ENCODE measurements at regions not wholly inside any gene's neighbourhood (a gene's known extent, or its start where the extent isn't known, plus 50 kb on each side); places are given as distances from the start of the nearest gene placed in this dataset.
"Not testable (repeated sequence)": the region's sequence is repeated elsewhere in the genome, so short reads cannot be mapped to it uniquely, and the experiment has no call there.

- no peak for DNase-seq (ENCODE audit: low spot score)
Observed at GRCh38 chr6:133108419-133108818, 132.7 kb upstream of the EYA4 start.

- no peak for DNase-seq (ENCODE audit: low spot score)
Observed at GRCh38 chr6:133114973-133115372, 126.2 kb upstream of the EYA4 start.

- DNase-seq (ENCODE audit: low spot score), result no peak
Observed at GRCh38 chr6:133115946-133116345, 125.2 kb upstream of the EYA4 start.

- DNase-seq (ENCODE audit: low spot score), result no peak
Observed at GRCh38 chr6:133128191-133128590, 113.0 kb upstream of the EYA4 start.

- DNase-seq (ENCODE audit: low spot score), result no peak
Observed at GRCh38 chr6:133129556-133129955, 111.6 kb upstream of the EYA4 start.

GRCh38 chr6:133130863-133131262 is 110.3 kb upstream of the EYA4 start:
- no peak for DNase-seq (ENCODE audit: low spot score)

- DNase-seq (ENCODE audit: low spot score), result no peak
Observed at GRCh38 chr6:133131621-133132465, 109.3 kb upstream of the EYA4 start.

GRCh38 chr6:133132466-133132971 is 108.6 kb upstream of the EYA4 start:
- no peak for DNase-seq (ENCODE audit: low spot score)

- DNase-seq (ENCODE audit: low spot score), result no peak
Observed at GRCh38 chr6:133136177-133136880, 104.8 kb upstream of the EYA4 start.

GRCh38 chr6:133147470-133148184 is 93.5 kb upstream of the EYA4 start:
- not testable (repeated sequence) for DNase-seq (ENCODE audit: low spot score)

GRCh38 chr6:133156689-133157088 is 84.5 kb upstream of the EYA4 start:
- no peak for DNase-seq (ENCODE audit: low spot score)

- no peak for DNase-seq (ENCODE audit: low spot score)
Observed at GRCh38 chr6:133157995-133158394, 83.2 kb upstream of the EYA4 start.

GRCh38 chr6:133159255-133159795 is 81.8 kb upstream of the EYA4 start:
- DNase-seq (ENCODE audit: low spot score), result no peak

GRCh38 chr6:133160536-133160935 is 80.6 kb upstream of the EYA4 start:
- no peak for DNase-seq (ENCODE audit: low spot score)

- no peak for DNase-seq (ENCODE audit: low spot score)
Observed at GRCh38 chr6:133165235-133165634, 75.9 kb upstream of the EYA4 start.

GRCh38 chr6:133166766-133167165 is 74.4 kb upstream of the EYA4 start:
- no peak for DNase-seq (ENCODE audit: low spot score)

- no peak for DNase-seq (ENCODE audit: low spot score)
Observed at GRCh38 chr6:133169901-133170300, 71.3 kb upstream of the EYA4 start.

- DNase-seq (ENCODE audit: low spot score), result no peak
Observed at GRCh38 chr6:133170602-133171001, 70.6 kb upstream of the EYA4 start.

GRCh38 chr6:133171989-133172604 is 69.1 kb upstream of the EYA4 start:
- DNase-seq (ENCODE audit: low spot score), result no peak

- no peak for DNase-seq (ENCODE audit: low spot score)
Observed at GRCh38 chr6:133173276-133173675, 67.9 kb upstream of the EYA4 start.

GRCh38 chr6:133179481-133179880 is 61.7 kb upstream of the EYA4 start:
- DNase-seq (ENCODE audit: low spot score), result no peak

- DNase-seq (ENCODE audit: low spot score), result no peak
Observed at GRCh38 chr6:133183691-133184090, 57.5 kb upstream of the EYA4 start.

Measured in HuH-7.5 (cell line).